GM18507 (cell line): ENCODE measurements at regions not wholly inside any gene's neighbourhood (a gene's known extent, or its start where the extent isn't known, plus 50 kb on each side); places are given as distances from the start of the nearest gene placed in this dataset.
"Not testable (repeated sequence)": the region's sequence is repeated elsewhere in the genome, so short reads cannot be mapped to it uniquely, and the experiment has no call there.

Source experiments
- DNase-seq: peaks from one replicate; pipeline ENCODE4 v3.0.0; 2011; ENCODE audit warnings: low read depth; ENCODE audit not compliant: insufficient read length; ENCODE audit errors: extremely low spot score
- FAIRE-seq: peaks from 2 replicates; lab custom pipeline; 2011; peaks lifted over from hg19 to GRCh38; lab: Jason Lieb, UNC

DNA sequence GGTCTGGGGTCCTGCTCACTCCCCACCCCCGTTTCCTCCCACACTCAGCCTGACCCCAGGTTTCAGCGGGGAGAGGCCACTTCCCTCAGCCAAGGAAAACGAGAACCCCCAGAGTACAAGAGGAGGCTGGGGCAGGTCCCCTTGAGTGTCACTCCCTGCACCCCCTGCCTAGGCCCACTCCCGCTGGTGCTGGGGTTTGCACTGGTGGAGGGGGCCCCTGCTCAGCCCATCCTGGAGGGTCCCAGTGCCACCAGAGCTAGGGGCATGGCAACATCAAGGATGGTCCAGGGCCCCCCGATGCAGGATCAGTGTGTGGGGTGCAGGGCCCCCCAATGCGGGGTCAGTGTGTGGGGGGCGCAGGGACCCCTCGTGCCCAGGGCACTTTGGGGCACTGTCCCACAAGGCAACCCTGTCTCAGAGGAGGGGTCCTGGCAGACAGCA, 70.5 kb upstream of the KCTD7 start:
- DNase-seq (no peak), FAIRE-seq (no peak)

DNA sequence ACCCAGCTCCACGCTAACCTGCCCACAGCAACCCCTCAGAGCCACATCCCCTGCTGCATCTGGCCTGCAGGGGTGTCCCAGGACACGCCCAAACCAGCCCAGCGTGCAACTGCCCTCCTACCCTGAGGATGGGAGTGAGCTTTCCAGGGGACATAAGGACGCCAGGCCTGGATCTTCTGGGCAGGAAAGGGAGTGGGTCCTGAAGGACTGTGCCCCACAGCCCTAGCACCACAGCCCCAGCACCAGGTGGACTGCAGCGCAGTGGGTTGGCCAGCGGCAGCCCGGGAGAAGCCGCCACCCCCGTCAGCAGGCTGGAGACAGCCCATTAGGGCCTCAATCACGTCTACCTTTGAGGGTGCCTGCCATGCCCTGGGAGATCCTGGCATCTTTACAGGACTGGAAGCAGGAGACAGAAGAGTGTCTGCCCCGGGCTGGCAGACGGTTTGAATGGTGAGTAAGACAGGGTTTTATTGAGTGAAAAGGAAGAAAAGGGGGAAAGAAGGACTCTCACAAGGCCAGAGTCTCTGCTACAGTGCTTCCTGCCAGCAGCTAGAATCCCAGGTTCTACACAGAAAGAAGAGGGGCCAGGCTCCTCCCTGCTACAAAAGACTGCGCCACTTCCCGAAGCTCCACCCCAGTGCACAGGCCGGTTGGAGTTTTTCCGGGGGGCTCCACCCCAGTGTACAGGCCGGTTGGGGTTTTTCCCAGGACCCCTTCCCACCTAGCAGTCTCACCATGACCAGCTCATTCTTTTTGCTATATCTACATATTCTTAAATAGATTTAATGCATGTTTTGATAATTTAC, 69.8 kb upstream of the KCTD7 start:
- no peak for FAIRE-seq
- no peak for DNase-seq

DNA sequence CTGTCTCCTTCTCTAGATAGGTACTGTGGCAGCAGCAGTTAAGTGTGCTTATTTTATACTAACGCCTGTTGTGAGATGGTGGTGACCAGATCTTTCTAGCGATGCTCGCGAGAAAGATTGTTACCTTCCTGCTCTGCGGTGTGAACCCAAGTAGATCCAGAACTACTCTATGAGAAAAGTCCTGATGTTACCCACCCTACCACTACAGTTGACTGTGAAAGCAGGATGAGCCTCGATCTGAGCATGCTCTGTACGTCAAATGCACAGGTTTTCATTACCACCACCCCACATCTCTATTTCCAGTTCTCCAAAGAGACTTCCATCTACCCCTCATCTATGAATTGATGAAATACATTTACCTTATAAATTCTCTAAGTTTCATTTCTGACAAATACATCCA, 64.6 kb upstream of the KCTD7 start:
- FAIRE-seq (no peak), DNase-seq (no peak)

DNA sequence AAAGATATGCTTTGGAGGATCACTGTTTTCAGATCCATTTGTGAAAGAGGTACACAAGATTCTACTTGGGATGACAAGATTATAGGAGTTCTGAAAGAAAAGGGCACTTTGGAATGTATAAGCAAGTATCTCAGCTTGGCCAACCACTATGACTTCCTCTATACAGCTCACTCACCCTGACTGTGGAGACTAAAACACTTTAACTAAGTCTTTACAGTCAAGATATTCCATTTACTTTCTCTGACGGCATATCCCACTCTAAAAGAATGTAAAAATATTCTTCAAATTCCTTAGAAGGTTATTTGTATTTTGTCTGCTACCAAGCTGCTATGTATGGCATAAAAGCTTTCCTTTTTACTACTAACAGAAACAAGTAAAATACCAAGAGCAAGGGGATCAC, 58.5 kb upstream of the KCTD7 start:
- not testable (repeated sequence) for FAIRE-seq, DNase-seq

DNA sequence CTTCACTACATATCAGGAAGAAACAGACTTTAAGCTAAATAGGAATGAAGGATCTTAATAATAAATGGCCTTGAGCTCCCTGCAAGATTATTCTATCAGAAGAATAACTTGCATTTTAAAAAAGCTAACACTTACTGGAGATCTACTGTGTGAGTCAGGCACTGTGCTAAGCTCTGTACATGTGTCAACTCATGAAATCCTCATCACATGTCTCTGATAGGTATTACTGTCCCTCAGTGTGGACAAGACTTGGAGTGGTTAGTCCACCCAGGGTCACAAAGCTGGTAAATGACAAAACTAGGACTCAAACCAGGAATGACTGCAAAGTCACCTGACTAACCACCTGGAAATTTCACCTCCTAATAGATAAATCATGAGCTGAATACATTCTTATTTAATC, 57.1 kb upstream of the KCTD7 start:
- DNase-seq, result no peak
- no peak for FAIRE-seq

DNA sequence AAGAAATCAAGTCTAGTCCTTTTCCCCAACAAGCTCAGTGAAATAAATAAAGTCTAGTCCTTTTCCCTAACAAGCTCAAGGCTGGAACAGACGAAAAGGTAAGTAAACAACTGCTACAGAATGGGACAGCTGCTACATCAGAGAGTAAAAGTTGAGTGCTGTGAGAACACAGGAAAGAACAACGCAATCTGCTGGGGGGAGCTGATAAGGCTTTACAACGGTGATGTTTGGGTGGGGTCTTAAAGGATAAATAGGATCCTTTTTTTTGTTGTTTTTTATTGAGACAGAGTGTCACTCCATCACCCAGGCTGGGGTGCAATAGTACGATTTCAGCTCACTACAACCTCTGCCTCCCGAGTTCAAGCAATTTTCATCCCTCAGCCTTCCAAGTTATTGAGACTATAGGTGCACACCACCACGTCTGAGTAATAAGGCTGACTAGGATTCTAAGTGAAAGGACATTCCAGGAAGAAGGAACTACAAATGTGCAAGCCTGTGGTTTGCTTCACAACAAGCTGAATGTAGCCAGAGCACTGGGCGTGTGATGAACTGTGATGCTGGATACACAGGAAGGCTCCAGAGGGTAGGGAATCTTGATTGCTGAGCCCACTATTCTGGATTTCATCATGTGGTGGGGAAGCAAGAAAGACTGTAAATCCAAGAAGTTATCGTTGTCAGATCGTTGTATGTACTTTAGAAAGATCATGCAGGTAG, 54.7 kb upstream of the KCTD7 start:
- not testable (repeated sequence) for DNase-seq, FAIRE-seq

DNA sequence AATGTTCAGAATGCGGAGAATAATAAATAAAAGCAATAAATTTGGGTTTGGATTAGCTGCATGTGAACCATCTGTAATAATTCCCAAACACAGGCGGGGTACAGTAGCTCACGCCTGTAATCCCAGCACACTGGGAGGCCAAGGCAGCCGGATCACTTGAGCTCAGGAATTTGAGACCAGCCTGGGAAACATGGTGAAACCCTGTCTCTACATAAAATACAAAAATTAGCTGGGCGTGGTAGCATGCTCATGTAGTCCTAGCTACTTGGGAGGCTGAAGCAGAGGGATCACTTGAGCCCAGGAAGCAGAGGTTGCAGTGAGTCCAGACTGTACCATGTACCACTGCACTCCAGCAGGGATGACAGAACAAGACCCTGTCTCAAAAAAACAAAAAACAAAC, 53.9 kb upstream of the KCTD7 start:
- DNase-seq, FAIRE-seq: not testable (repeated sequence)

DNA sequence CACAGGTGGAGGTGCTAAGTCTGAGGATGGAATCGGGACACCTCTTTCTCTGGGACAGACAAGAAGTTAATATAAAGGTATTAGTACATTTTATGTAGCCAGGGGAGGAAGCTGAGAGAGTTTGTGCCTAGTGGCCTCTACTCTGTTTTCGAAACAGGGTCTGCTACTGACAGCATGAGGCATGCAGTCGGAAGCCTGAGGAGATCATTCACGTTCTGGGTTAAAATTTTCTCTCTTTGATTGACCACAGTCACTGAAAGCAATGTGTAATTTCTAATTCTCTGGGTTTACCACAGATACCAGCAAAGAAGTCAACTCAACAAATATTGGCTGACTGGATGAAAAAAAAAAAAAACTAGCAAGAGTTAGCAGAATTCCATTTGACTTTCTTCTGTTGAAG, 53.3 kb upstream of the KCTD7 start:
- DNase-seq (no peak), FAIRE-seq (no peak)

DNA sequence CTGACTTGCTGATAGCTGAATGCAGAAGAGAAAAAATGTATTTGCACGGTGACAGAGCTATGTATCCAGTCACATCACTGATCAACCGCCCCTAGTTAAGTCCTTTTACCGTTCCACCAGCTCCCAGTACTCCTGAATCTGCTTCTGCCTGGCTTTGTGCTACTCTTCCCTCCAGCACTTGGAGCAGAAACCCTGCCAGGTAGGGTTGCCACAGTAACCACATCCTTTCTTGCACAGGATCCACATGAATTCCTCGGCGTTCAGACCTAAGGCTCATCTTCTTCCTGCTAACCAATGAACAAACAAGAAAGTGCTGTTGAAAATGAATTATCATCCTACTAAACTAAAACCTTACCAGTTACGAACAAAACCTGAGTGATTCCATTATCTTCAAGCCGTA, 52.0 kb upstream of the KCTD7 start:
- no peak for FAIRE-seq
- no peak for DNase-seq
